AG04449 (cell line): ENCODE measurements at regions not wholly inside any gene's neighbourhood (a gene's known extent, or its start where the extent isn't known, plus 50 kb on each side); places are given as distances from the start of the nearest gene placed in this dataset.

Experiments used
- CTCF ChIA-PET: fragments of 350-600 bp; formaldehyde crosslinking; extraction: SDS; loops from one replicate; lab custom pipeline; 2021; ENCODE audit warnings: antibody characterized with exemption; lab: Yijun Ruan, JAX
- POLR2A ChIA-PET: fragments of 400-600, 350-600 bp; formaldehyde crosslinking; extraction: SDS; loops from one replicate; lab custom pipeline; 2020; ENCODE audit warnings: antibody characterized with exemption, inconsistent platforms; lab: Yijun Ruan, JAX
- DNase-seq: peaks from one replicate; pipeline ENCODE4 v3.0.0-alpha.2; 2010; ENCODE audit warnings: low read depth, low spot score
- H3K4me3 ChIP-seq: 2 replicates; pipeline ENCODE4 v1.5.1; 2011; ENCODE audit warnings: low read depth, mild to moderate bottlenecking, control low read depth, low read length
- TF ChIP-seq, protein P1 (sequence below): IDR thresholded peaks from one replicate; pipeline ENCODE4 v1.5.1; 2011; ENCODE audit warnings: mild to moderate bottlenecking, moderate library complexity, low read length, control low read depth, inconsistent platforms; ENCODE audit not compliant: insufficient read depth; ENCODE audit errors: missing control alignments

DNA sequence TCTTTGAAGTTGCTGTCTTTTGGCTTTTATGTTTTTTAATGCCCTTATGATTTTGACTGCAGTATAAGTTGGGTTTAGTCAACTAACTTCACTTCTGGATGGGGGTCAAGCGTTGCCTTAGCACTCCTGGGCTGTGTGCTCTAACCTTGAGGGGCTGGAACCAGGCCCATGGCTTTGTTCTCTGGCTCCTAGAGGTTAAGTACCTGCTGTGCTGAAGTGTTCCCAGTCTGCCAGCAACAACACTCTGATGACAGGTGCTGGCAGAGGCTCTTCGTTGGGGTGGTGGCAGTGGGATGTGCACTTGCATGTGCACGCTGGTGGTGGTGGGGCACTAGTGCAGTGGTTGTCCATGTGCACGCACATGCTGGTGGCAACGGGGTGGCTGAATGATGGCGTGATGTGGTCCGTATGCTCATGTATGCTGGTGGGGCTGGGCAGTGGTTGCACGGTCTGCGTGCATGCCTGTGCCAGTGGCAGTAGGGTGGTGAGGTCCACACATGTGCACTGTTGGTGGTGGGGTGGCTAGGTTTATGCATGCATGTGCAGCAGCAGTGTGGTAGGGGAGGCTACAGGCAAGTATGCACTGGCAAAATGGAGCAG is 447.8 kb upstream of the GOT2 start:
- H3K4me3 ChIP-seq, result no peak overlapping the region
- no peak for DNase-seq
- ChIA-PET CTCF (no interaction called here), POLR2A (no interaction called here)
- TF ChIP-seq, protein P1, sequence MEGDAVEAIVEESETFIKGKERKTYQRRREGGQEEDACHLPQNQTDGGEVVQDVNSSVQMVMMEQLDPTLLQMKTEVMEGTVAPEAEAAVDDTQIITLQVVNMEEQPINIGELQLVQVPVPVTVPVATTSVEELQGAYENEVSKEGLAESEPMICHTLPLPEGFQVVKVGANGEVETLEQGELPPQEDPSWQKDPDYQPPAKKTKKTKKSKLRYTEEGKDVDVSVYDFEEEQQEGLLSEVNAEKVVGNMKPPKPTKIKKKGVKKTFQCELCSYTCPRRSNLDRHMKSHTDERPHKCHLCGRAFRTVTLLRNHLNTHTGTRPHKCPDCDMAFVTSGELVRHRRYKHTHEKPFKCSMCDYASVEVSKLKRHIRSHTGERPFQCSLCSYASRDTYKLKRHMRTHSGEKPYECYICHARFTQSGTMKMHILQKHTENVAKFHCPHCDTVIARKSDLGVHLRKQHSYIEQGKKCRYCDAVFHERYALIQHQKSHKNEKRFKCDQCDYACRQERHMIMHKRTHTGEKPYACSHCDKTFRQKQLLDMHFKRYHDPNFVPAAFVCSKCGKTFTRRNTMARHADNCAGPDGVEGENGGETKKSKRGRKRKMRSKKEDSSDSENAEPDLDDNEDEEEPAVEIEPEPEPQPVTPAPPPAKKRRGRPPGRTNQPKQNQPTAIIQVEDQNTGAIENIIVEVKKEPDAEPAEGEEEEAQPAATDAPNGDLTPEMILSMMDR, result no peak

DNA sequence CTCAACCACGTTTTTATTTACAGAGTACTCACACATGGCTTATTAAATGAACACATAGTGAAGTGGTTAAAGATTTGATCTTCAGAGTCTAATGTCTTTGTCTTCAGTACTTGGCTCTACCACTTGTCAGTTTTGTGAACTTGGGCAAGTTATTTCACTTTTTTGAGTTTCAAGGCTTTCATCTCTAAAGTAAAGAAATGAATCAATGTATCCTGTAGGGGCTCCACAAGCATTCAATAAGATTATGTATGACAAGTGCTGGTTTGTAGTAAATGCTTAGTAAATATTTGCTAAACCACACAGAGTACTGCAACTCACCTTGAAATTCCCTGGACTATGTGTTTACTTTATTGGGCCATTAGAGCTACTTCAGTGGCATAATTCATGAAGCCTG is 446.0 kb upstream of the GOT2 start:
- H3K4me3 ChIP-seq, result no peak overlapping the region
- ChIA-PET CTCF (interaction anchor here (1.7 kb wide), 1 partner anchor 13 kb away, joined by 6 read pairs; no protein-coding TSS in a partner anchor), POLR2A (no interaction called here)
- no peak for DNase-seq
- TF ChIP-seq, protein P1, result no peak

DNA sequence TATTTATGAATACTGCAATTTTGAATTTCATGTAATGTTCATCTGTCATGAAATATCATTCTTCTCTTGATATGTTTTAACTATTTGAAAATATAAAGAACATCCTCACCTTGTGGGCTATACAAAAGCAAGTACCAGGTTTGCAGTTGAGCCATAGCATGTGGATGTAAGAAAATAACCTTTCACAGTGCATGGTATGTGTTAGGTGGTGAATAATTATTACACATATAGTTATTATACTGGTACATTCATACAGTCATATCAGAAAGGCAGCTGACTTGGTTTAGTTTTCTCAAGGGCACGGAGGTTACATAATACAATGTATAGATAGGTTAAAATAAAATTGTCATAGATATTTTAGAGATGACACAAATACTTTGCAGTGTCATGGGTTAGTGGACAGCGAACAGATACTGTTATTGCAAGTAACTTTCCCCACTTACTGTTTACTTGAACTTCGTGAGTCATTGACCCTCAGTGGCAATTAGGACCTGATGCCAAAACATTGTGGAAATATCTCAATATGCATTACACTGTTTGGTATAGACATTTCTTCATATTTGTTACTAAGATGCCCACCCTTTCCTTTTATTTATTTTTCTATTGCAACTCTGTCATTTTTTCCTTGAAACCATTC is 445.4 kb upstream of the GOT2 start:
- ChIA-PET POLR2A (no interaction called here), CTCF (interaction anchor here (1.7 kb wide), 1 partner anchor 13 kb away, joined by 6 read pairs; no protein-coding TSS in a partner anchor)
- TF ChIP-seq, protein P1, result no peak
- no peak overlapping the region for H3K4me3 ChIP-seq
- no peak for DNase-seq

DNA sequence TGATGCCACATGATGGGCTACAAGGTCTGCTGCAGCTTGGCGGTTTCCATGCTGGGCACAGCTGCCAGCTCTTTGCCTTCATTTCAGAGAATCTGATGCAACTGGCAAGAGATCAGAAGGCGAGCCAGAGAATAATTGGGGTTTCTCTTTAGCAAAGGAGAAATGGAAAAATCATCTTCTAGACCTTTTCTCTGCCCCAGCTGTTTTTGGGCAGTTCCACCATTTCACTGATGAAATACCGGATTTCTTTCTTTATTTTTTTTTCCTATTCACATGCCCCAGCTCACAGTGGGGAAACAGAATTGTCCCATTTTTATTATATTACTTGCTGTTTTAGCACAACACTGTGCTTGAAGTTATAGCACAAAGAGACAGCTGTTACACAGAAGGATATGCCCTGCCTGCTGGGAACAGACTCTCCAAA is 439.3 kb upstream of the GOT2 start:
- DNase-seq, result no peak
- TF ChIP-seq, protein P1, result no peak
- CTCF ChIA-PET, result no interaction called here
- POLR2A ChIA-PET, result no interaction called here
- no peak overlapping the region for H3K4me3 ChIP-seq

DNA sequence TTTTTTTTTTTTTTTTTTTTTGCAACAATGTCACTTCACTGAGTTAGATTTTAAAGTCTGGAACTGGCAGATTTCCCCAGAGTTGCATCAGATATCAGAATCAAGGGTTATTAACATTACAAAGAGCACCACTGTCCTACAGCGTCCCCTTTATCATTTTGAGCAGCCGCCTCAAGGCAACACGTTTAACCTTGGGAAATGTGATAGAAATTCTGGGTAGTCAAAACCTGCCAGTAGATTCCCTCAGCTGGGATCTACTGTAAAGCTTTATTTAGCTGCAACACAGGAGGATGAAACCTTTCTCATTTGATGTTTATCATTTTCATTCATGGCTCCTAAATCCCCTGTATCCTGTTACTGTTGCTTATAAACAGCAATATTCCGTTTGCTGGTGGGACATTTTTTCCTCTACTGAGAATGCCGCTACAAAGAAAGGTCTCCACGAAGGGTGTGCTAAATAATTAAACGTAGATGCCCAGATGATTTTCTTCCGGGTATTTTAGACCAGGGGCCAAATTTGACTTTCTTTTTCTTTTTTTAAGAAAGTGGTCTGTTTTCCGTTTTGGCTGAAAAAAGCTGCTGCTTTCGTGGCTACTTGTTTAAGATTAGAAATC is 436.1 kb upstream of the GOT2 start:
- no peak overlapping the region for H3K4me3 ChIP-seq
- ChIA-PET CTCF (no interaction called here), POLR2A (no interaction called here)
- DNase-seq, result no peak
- TF ChIP-seq, protein P1, result no peak

DNA sequence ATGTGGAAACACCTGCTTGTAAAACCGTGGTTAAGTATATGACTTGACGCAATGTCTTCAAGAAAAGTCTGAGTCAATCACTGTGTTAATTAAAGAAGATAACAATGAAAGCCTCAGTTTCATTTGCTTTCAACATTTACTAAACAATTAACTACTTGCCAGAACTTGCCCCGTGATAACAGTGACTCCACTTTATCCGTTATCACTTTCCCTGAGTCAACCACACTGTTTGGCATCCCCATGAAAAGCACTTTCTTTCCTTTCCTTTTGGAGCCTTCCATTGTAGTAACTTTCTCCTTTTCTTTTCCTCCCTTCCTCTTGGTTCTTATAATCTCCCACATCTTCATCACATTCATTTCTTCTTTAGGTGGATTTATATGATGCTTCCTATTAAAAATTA is 435.1 kb upstream of the GOT2 start:
- H3K4me3 ChIP-seq, result no peak overlapping the region
- ChIA-PET POLR2A (no interaction called here), CTCF (no interaction called here)
- DNase-seq, result no peak
- TF ChIP-seq, protein P1, result no peak
